NCI-H1436 (cell line): ENCODE measurements at regions not wholly inside any gene's neighbourhood (a gene's known extent, or its start where the extent isn't known, plus 50 kb on each side); places are given as distances from the start of the nearest gene placed in this dataset.
A peak's percentile ranks its signal among the peaks of the same experiment; 100 is the strongest.
"Not testable (repeated sequence)": the region's sequence is repeated elsewhere in the genome, so short reads cannot be mapped to it uniquely, and the experiment has no call there.

Source experiments
- DNase-seq: peaks from one replicate; lab custom pipeline; 2025; lab: John Stamatoyannopoulos, UW

- no peak for DNase-seq
Observed at GRCh38 chr4:123674762-123675465, 278.3 kb downstream of the SPRY1 start.

- no peak for DNase-seq
Observed at GRCh38 chr4:123675567-123675966, 279.0 kb downstream of the SPRY1 start.

DNA sequence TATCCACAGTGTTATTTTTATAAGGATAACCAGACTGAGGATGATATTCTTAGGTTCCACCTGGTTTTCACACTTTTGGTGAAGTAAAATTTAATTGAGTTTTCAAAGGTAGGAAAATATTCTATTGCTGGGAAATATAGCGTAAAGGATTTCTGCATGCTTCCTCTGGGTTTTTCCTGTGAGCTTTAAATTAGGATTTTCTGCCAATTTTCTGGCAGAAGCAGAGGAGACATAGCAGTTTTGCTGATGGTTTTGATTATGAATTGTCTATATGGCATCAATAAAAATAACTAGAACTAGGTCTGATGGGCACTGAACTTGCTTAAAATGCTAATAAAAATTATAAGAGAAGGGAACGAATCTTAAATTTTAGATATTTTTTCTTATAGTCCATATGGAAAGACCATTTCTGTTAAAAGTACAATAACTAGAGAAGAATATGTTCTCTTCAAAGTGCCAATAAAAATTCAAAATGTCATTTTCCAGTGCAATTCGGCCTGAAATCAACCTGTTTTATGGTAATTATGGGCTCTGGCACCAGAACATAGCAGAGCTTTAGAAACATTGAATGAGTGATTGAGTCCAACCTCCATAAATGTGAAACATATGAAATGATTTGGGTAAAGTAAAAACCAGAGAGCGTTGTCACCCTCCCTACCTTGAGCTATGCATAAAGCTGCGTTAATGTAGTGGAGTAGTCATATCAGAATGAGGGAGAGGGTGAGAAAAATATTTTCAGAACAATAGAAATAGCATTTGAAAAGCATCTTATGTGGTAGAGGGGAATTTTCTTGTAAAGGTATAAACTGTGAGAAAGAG is 279.7 kb downstream of the SPRY1 start:
- no peak for DNase-seq

DNA sequence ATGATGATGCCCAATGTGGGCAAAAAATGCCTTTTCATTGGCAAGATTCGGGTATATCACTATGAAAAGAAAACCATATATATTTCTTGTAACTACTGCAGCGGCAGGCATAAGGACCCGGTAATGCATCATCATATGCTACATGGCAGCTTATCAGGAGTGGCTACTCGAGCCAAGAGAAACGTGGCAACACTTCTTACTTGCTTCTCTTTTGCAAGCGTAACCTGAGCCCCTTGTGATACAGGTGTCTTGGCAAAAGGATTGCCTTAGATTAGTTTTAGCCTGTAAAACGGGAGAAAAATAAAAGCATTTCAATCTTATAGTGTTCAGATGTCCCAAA is 280.3 kb downstream of the SPRY1 start:
- peak; percentile 53 for DNase-seq

GRCh38 chr4:123682931-123683330 is 286.3 kb downstream of the SPRY1 start:
- DNase-seq, result no peak

DNA sequence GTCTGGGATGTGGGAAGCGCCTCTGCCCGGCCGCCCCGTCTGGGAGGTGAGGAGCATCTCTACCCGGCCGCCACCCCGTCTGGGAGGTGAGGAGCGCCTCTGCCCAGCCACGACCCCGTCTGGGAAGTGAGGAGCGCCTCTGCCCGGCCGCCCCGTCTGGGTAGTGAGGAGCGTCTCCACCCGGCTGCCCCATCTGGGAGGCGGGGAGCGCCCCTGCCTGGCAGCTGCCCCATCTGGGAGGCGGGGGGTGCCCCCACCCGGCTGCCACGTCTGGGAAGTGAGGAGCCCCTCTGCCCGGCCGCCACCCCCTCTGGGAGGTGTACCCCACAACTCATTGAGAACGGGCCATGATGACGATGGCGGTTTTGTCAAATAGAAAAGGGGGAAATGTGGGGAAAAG is 288.3 kb downstream of the SPRY1 start:
- not testable (repeated sequence) for DNase-seq

- not testable (repeated sequence) for DNase-seq
Observed at GRCh38 chr4:123695531-123695930, 298.9 kb downstream of the SPRY1 start.

- no peak for DNase-seq
Observed at GRCh38 chr4:123696687-123697086, 300.1 kb downstream of the SPRY1 start.

GRCh38 chr4:123698556-123698955 is 302.0 kb downstream of the SPRY1 start:
- DNase-seq, result no peak

- DNase-seq, result no peak
Observed at GRCh38 chr4:123699880-123700771, 303.5 kb downstream of the SPRY1 start.

GRCh38 chr4:123701131-123701575 is 304.6 kb downstream of the SPRY1 start:
- no peak for DNase-seq

DNA sequence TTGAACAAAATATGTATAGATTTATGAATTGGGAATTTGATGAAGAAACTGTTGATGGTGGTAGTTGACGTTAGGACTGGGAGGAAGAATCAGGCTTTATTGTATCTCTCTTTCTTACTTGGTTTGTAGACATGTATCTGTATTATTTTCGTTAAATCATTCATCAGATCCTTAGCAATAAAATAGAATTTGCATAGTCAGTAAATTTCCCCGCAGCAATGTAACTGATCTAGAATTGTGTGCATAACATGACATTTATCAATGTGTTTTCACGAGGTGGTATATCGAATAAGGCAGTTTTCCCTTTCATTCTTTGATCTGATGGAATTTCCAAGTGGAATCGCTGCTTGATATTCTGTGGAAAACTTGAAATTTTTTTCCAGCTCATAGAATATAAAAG is 308.8 kb downstream of the SPRY1 start:
- DNase-seq, result no peak

- no peak for DNase-seq
Observed at GRCh38 chr4:123706973-123707372, 310.4 kb downstream of the SPRY1 start.

DNA sequence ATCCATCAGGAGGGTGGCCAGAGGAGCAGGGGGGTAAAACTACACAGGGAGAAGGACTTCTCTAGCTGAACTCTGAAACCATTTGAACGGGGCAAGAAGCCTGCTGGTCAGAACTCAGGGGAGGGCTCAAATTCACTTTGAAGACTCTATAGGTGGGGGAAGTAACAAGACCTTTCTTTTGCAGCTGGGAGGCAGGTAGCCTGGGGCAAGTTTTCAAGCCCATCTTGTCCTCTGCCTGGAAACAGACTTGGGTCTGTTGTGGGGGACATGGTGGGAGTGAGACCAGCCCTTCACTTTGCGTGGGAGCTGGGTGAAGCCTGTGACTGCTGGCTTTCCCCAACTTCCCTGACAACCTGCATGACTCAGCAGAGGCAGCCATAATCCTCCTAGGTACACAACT is 312.3 kb downstream of the SPRY1 start:
- no peak for DNase-seq

DNA sequence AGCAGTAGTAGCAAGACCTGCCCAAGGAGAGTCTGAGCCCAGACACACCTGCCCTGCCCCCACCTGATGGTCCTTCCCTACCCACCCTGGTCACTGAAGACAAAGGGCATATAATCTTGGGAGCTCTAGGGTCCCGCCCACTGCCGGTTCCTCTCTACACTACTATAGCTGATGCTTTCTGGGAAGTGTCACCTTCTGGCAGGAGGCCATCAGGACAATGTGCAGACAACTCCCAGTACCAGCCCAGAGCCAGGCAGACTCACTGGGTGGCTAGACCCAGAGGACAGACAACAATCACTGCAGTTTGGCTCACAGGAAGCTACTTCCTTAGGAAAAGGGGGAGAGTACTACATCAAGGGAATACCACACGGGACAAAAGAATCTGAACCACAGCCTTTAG is 312.7 kb downstream of the SPRY1 start:
- DNase-seq, result no peak

DNA sequence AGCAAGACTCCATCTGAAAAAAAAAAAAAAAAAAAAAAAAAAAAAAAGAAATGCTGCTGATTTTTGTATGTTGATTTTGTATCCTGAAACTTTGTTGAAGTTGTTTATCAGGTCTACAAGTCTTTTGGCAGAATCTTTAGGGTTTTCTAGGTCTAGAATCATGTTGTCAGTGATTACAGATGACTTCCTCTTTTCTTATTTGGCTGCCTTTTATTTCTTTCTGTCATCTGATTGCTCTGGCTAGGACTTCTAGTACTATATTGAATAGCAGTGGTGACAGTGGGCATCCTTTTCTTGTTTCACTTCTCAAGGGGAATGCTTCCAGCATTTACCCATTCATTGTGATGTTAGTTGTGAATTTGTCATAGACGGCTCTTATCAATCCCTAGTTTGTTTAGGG is 334.4 kb downstream of the SPRY1 start:
- no peak for DNase-seq

- no peak for DNase-seq
Observed at GRCh38 chr4:123737156-123737555, 340.6 kb downstream of the SPRY1 start.

DNA sequence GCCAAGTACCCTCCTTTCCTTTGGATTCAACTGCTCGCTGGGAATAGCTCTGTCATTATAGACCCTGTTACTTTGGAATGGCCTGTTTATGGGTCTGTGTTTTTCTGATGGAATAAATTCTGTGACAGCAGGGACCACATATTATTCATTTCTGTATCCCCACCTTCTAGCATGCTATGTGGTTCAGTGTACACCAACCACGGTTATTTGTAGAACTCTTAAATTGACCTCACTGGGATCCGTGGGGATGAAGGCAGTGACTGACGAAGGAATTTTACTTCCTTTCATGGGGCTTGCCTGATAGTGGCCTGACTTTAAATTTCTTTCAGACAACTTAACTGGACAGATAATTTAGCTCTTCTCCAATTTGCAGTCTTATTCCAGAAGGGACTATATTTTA is 343.2 kb downstream of the SPRY1 start:
- DNase-seq, result no peak

DNA sequence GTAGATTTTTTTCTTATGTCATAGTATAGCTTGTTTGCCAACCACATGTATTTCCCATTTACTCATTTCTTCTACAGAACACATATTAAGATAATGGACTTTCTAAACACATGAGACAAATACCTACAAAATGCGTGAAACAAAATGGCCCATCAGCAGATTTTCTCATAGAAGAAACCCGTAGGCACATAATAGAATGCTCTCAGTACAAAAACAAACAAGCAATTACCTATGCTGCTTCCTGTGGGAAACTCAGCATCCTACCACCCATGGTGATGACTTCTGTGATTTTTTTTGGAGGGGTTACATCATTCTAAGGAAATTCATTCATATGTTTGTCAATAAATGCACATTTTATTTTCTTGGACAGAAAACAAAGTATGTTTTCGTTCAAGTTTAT is 343.6 kb downstream of the SPRY1 start:
- DNase-seq, result no peak

DNA sequence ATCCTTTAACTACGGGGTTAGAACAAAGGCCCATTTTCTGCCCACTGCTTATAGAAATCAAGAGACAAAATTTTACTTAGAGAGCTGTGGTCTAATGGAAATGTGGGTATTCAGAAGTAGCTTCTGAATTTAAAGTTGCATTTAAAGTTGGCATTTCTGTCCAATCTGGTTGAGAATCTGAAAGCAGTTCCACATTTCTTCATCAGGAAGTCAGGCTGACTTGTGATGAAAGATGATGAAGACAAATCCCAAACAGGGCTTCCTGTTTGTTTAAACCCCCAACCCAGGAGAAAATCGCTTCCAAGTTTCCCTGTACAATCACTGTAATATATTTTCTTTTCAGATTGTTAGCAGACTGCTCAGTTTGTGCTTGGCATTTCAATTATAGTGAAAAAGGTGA is 345.3 kb downstream of the SPRY1 start:
- DNase-seq, result no peak

- no peak for DNase-seq
Observed at GRCh38 chr4:123743848-123744247, 347.3 kb downstream of the SPRY1 start.

DNA sequence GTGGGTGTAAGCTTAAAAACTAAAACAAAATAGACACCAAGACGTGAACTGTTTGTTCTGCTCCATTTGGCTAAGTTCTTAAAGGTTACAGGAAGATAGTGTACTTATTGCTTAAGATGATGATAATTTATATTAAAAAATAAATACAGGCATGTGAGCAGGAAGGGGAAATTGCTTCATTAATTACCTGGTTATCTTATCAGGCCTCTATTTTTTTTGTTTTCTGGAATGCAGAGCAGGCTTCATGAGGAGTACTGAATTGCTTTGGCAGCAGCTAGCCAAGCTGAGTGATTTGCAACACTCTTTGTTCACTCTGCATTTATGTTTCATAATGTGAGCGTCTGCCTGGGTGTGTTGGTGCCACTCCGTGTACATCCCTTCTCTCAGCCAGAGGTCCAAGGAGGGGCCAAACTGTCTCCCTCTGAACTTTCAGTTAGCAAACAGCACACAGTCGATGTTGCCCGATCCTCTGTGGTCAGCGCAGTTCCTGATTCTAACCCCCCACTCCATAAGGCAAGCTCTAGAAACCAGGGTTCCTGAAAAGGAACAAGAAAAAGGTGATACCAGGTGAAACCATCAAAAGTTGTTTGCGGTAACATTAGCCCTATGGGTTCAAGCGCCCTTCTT is 348.2 kb downstream of the SPRY1 start:
- no peak for DNase-seq
